H1 (cell line): ENCODE measurements at regions not wholly inside any gene's neighbourhood (a gene's known extent, or its start where the extent isn't known, plus 50 kb on each side); places are given as distances from the start of the nearest gene placed in this dataset.

Source experiments
- CTCF ChIA-PET: fragments of 300-600 bp; sonication (Branson Sonifier 250); formaldehyde crosslinking; loops from one replicate; lab custom pipeline; 2021; ENCODE audit not compliant: partially characterized antibody; lab: Charles Lee
- POLR2A ChIA-PET: fragments of 300-600 bp; sonication (Branson Sonifier 250); formaldehyde crosslinking; loops from one replicate; lab custom pipeline; 2021; ENCODE audit warnings: inconsistent platforms; ENCODE audit not compliant: partially characterized antibody; lab: Charles Lee
- DNase-seq, 2 experiments: peaks; one replicate each; pipeline versions ENCODE4 v3.0.0 to v3.0.0-alpha.2; 2010 to 2022; ENCODE audit warnings: low spot score in 2 of 2, low read depth in 1 of 2, mixed read lengths in 1 of 2
- FAIRE-seq: peaks from 2 replicates; lab custom pipeline; 2011; peaks lifted over from hg19 to GRCh38; lab: Jason Lieb, UNC
- H2AFZ ChIP-seq: 2 replicates; pipeline ENCODE4 v1.8.1; 2012; ENCODE audit warnings: low read length, inconsistent platforms
- H2AK5ac ChIP-seq: 2 replicates; pipeline ENCODE4 v1.6.1; 2013; ENCODE audit warnings: low read depth, low read length
- H2BK120ac ChIP-seq: replicated peaks from 2 replicates; pipeline ENCODE3; 2013; ENCODE audit warnings: low read depth, low read length, inconsistent platforms
- H2BK12ac ChIP-seq: 2 replicates; pipeline ENCODE4 v1.6.1; 2013; ENCODE audit warnings: low read depth, low read length
- H2BK15ac ChIP-seq: 2 replicates; pipeline ENCODE4 v1.6.1; 2013; ENCODE audit warnings: low read length
- H2BK20ac ChIP-seq: 2 replicates; pipeline ENCODE4 v1.6.1; 2013; ENCODE audit warnings: low read length
- H2BK5ac ChIP-seq: 2 replicates; pipeline ENCODE4 v1.6.1; 2013; ENCODE audit warnings: low read depth, low read length
- H3K14ac ChIP-seq: 2 replicates; pipeline ENCODE4 v1.6.1; 2013; ENCODE audit warnings: inconsistent platforms; ENCODE audit not compliant: insufficient read length
- H3K18ac ChIP-seq: 2 replicates; pipeline ENCODE4 v1.6.1; 2013; ENCODE audit warnings: low read length; ENCODE audit errors: extremely low read depth
- H3K23ac ChIP-seq: 2 replicates; pipeline ENCODE4 v1.6.1; 2013; ENCODE audit warnings: inconsistent platforms; ENCODE audit not compliant: insufficient read length
- H3K23me2 ChIP-seq: 2 replicates; pipeline ENCODE4 v1.6.1; 2013; ENCODE audit warnings: low read depth, low read length
- H3K27ac ChIP-seq: 2 replicates; pipeline ENCODE4 v1.6.1; 2011; ENCODE audit warnings: low read depth, low read length, inconsistent platforms
- H3K27me3 ChIP-seq, 4 experiments: replicated peaks in 1 of 4; 1 replicate in 1 of 4; 2 replicates in 3 of 4; pipeline versions ENCODE4 v1.6.1 to v1.8.1; 2011 to 2013; ENCODE audit warnings: low read length in 3 of 4, mild to moderate bottlenecking in 3 of 4, inconsistent platforms in 2 of 4, mixed read lengths in 2 of 4, moderate library complexity in 1 of 4; ENCODE audit not compliant: control insufficient read depth in 3 of 4, insufficient read depth in 3 of 4; ENCODE audit errors: extremely low read depth in 1 of 4
- H3K36me3 ChIP-seq, 4 experiments: 2 replicates each; pipeline versions ENCODE4 v1.6.1 to v1.8.1; 2011 to 2013; ENCODE audit warnings: mild to moderate bottlenecking in 4 of 4, low read length in 3 of 4, moderate library complexity in 2 of 4, control low read depth in 1 of 4, inconsistent platforms in 1 of 4; ENCODE audit not compliant: insufficient read depth in 4 of 4, control insufficient read depth in 2 of 4
- H3K4ac ChIP-seq: replicated peaks from 2 replicates; pipeline ENCODE3; 2013; ENCODE audit warnings: low read length, low read depth, mixed read lengths, inconsistent platforms; ENCODE audit not compliant: insufficient read length
- H3K4me1 ChIP-seq, 4 experiments: replicated peaks in 1 of 4; 1 replicate in 1 of 4; 2 replicates in 3 of 4; pipeline versions ENCODE4 v1.6.1 to v1.8.1; 2011 to 2013; ENCODE audit warnings: low read length in 3 of 4, inconsistent platforms in 2 of 4, mixed read lengths in 1 of 4; ENCODE audit not compliant: insufficient read depth in 4 of 4, control insufficient read depth in 3 of 4
- H3K4me2 ChIP-seq, 2 experiments: 2 replicates each; pipeline versions ENCODE4 v1.6.1 to v1.8.1; 2011 to 2013; ENCODE audit warnings: low read depth in 2 of 2, low read length in 2 of 2, control low read depth in 1 of 2, inconsistent platforms in 1 of 2, mild to moderate bottlenecking in 1 of 2; ENCODE audit not compliant: insufficient read depth in 1 of 2
- H3K4me3 ChIP-seq, 4 experiments: fragments of 200-600, 300-600 bp in 1 of 4; sonication (generic), shearing (Covaris generic), sonication (Bioruptor Twin) in 1 of 4; 2 replicates each; pipeline versions ENCODE4 v1.5.1 to v1.8.1; 2011 to 2016; ENCODE audit warnings: low read length in 4 of 4, low read depth in 3 of 4, control low read depth in 2 of 4, inconsistent platforms in 2 of 4, mild to moderate bottlenecking in 2 of 4, mixed read lengths in 1 of 4, moderate library complexity in 1 of 4; ENCODE audit not compliant: insufficient read depth in 2 of 4; ENCODE audit errors: extremely low read depth in 1 of 4
- H3K56ac ChIP-seq: replicated peaks from 2 replicates; pipeline ENCODE3; 2013; ENCODE audit warnings: low read depth, mild to moderate bottlenecking, mixed read lengths, low read length, inconsistent platforms; ENCODE audit not compliant: insufficient read length
- H3K79me1 ChIP-seq: 2 replicates; pipeline ENCODE4 v1.6.1; 2013; ENCODE audit warnings: low read depth, low read length, control low read depth
- H3K79me2 ChIP-seq, 2 experiments: 2 replicates each; pipeline versions ENCODE4 v1.6.1 to v1.8.1; 2012 to 2013; ENCODE audit warnings: low read length in 2 of 2, mild to moderate bottlenecking in 2 of 2, inconsistent platforms in 1 of 2; ENCODE audit not compliant: insufficient read depth in 2 of 2, control insufficient read depth in 1 of 2
- H3K9ac ChIP-seq, 4 experiments: replicated peaks in 1 of 4; 1 replicate in 1 of 4; 2 replicates in 3 of 4; pipeline versions ENCODE4 v1.6.1 to v1.8.1; 2011 to 2013; ENCODE audit warnings: low read depth in 3 of 4, low read length in 3 of 4, control low read depth in 2 of 4, mild to moderate bottlenecking in 2 of 4, moderate library complexity in 2 of 4, inconsistent platforms in 1 of 4; ENCODE audit errors: extremely low read depth in 1 of 4
- H3K9me3 ChIP-seq, 2 experiments: 2 replicates each; pipeline versions ENCODE4 v1.6.1 to v1.8.1; 2012 to 2013; ENCODE audit warnings: mild to moderate bottlenecking in 2 of 2, moderate library complexity in 2 of 2, control low read depth in 1 of 2, inconsistent platforms in 1 of 2, low read depth in 1 of 2, low read length in 1 of 2, mixed read lengths in 1 of 2; ENCODE audit not compliant: insufficient read depth in 2 of 2
- H4K20me1 ChIP-seq, 2 experiments: replicated peaks in 1 of 2; 2 replicates each; pipeline versions ENCODE3 to v1.8.1; 2011 to 2013; ENCODE audit warnings: inconsistent platforms in 2 of 2, low read length in 2 of 2, mild to moderate bottlenecking in 1 of 2; ENCODE audit not compliant: insufficient read depth in 2 of 2, control insufficient read depth in 1 of 2
- H4K5ac ChIP-seq: 2 replicates; pipeline ENCODE4 v1.6.1; 2013; ENCODE audit warnings: low read length, low read depth, mixed read lengths, inconsistent platforms; ENCODE audit not compliant: insufficient read length
- H4K8ac ChIP-seq: 2 replicates; pipeline ENCODE4 v1.8.0; 2013; ENCODE audit warnings: mild to moderate bottlenecking, moderate library complexity, low read length, inconsistent platforms; ENCODE audit not compliant: insufficient read depth; ENCODE audit errors: extremely low read depth
- H4K91ac ChIP-seq: replicated peaks from 2 replicates; pipeline ENCODE3; 2013; ENCODE audit warnings: low read length, mixed read lengths, inconsistent platforms; ENCODE audit not compliant: insufficient read length
- BACH1 ChIP-seq: IDR thresholded peaks from 2 replicates; pipeline ENCODE4 v1.6.1; 2012; ENCODE audit warnings: low read length, improper control_type of control experiment
- BCL11A ChIP-seq, 2 experiments: IDR thresholded peaks; one replicate each; pipeline ENCODE4 v1.6.1; 2011; ENCODE audit warnings: low read depth in 2 of 2, low read length in 2 of 2, mild to moderate bottlenecking in 2 of 2
- CEBPB ChIP-seq: IDR thresholded peaks from 2 replicates; pipeline ENCODE4 v1.6.1; 2012; ENCODE audit warnings: low read depth, low read length
- CHD2 ChIP-seq: IDR thresholded peaks from 2 replicates; pipeline ENCODE4 v1.6.1; 2012; ENCODE audit warnings: low read length, improper control_type of control experiment
- JUND ChIP-seq: IDR thresholded peaks from 2 replicates; pipeline ENCODE4 v1.6.1; 2011; ENCODE audit warnings: mild to moderate bottlenecking, improper control_type of control experiment, low read length
- SUZ12 ChIP-seq: fragments of 200-600 bp; sonication (generic); IDR thresholded peaks from 2 replicates; pipeline ENCODE4 v1.6.1; 2012; ENCODE audit warnings: mild to moderate bottlenecking, inconsistent platforms, low read length, moderate library complexity, mixed read lengths
- TAF1 ChIP-seq: IDR thresholded peaks from 2 replicates; pipeline ENCODE4 v1.6.1; 2011; ENCODE audit warnings: mild to moderate bottlenecking, low read depth, low read length

DNA sequence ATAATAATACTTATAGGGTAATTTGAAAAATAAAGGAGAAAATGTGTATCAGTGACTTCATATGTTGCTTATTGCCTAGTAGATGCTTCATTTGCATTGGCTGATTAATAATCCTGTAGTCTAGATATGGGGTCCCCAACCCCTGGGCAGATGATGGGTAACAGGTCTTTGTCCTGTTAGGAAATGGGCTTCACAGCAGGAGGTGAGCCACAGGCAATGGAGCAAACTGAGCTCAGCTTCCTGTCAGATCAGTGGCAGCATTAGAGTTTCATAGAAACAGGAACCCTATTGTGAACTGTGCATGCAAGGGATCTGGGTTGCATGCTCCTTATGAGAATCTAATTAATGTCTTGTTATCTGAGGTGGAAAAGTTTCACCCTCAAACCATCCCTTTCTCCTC, 1049.5 kb upstream of the EPHA7 start:
- H4K8ac ChIP-seq = no peak overlapping the region
- H4K91ac ChIP-seq = no peak overlapping the region
- peaks cover 0 to 19% (median 5%) of the 10 kb centered on the region in 4 experiments; a peak in 2 of 7 replicates for H3K4me1 ChIP-seq
- FAIRE-seq (no peak), DNase-seq (no peak)
- H2BK12ac ChIP-seq = no peak overlapping the region
- H4K20me1 ChIP-seq = no peaks in the 10 kb centered on the region
- H2BK15ac ChIP-seq = no peak overlapping the region
- H4K5ac ChIP-seq = no peak overlapping the region
- H2BK5ac ChIP-seq = no peak overlapping the region
- no peak overlapping the region for H3K4me3 ChIP-seq
- ChIA-PET CTCF (interaction anchor here (0.5 kb wide), 1 partner anchor 63 kb away, joined by 4 read pairs; no protein-coding TSS in a partner anchor), POLR2A (no interaction called here)
- H3K9ac ChIP-seq = no peak overlapping the region
- H3K9me3 ChIP-seq = no peaks in the 10 kb centered on the region
- H3K23ac ChIP-seq = no peak overlapping the region
- H2BK20ac ChIP-seq = no peak overlapping the region
- no peak overlapping the region for H3K14ac ChIP-seq
- no peaks in the 10 kb centered on the region for H3K23me2 ChIP-seq
- no peak overlapping the region for H2AFZ ChIP-seq
- no peak overlapping the region for H2BK120ac ChIP-seq
- H3K56ac ChIP-seq = no peak overlapping the region
- no peak overlapping the region for H2AK5ac ChIP-seq
- no peak for TF ChIP-seq CEBPB
- no peak for TF ChIP-seq TAF1
- no peak for TF ChIP-seq JUND
- no peak for TF ChIP-seq BCL11A (IDR thresholded peaks at IDR 0.05; ENCODE audit: low read depth in 2 of 2, low read length in 2 of 2)
- TF ChIP-seq BACH1 = no peak
- no peak for TF ChIP-seq CHD2
- TF ChIP-seq SUZ12 = no peak
- no peaks in the 10 kb centered on the region for H3K79me1 ChIP-seq
- no peaks in the 10 kb centered on the region for H3K79me2 ChIP-seq
- H3K18ac ChIP-seq = no peak overlapping the region
- no peak overlapping the region for H3K27ac ChIP-seq
- H3K4me2 ChIP-seq = no peak overlapping the region
- H3K4ac ChIP-seq = no peak overlapping the region
- H3K27me3 ChIP-seq = no peaks in the 10 kb centered on the region
- H3K36me3 ChIP-seq = no peaks in the 10 kb centered on the region
